HepG2 (cell line): ENCODE measurements at regions not wholly inside any gene's neighbourhood (a gene's known extent, or its start where the extent isn't known, plus 50 kb on each side); places are given as distances from the start of the nearest gene placed in this dataset.

Source experiments
- AHR ChIP-seq: IDR thresholded peaks from 2 replicates; pipeline ENCODE4 v1.6.1; 2018; ENCODE audit warnings: missing genetic modification reagents, missing compliant biosample characterization
- ARNT ChIP-seq: fragments of 450-650 bp; IDR thresholded peaks from 2 replicates; pipeline ENCODE4 v1.6.1; 2017
- FOXK2 ChIP-seq: fragments of 450-650 bp; IDR thresholded peaks from 2 replicates; pipeline ENCODE4 v1.6.1; 2016
- HMGXB3 ChIP-seq: sonication (generic); formaldehyde crosslinking; IDR thresholded peaks from 2 replicates; pipeline ENCODE4 v1.4.0; 2020; ENCODE audit warnings: missing genetic modification reagents, borderline replicate concordance
- KLF9 ChIP-seq: IDR thresholded peaks from 2 replicates; pipeline ENCODE4 v1.6.1; 2016; ENCODE audit warnings: low read depth
- REXO4 ChIP-seq: sonication (generic); formaldehyde crosslinking; IDR thresholded peaks from 2 replicates; pipeline ENCODE4 v1.8.0; 2022; ENCODE audit warnings: missing genetic modification reagents, mild to moderate bottlenecking, borderline replicate concordance
- SPEN ChIP-seq: sonication (generic); formaldehyde crosslinking; IDR thresholded peaks from 2 replicates; pipeline ENCODE4 v1.5.1; 2020; ENCODE audit warnings: low read depth, mild to moderate bottlenecking, missing genetic modification reagents
- ZFP37 ChIP-seq: sonication (generic); formaldehyde crosslinking; IDR thresholded peaks from 2 replicates; pipeline ENCODE4 v1.4.0; 2020; ENCODE audit warnings: missing genetic modification reagents, borderline replicate concordance
- ZMYM2 ChIP-seq: sonication (generic); formaldehyde crosslinking; IDR thresholded peaks from 2 replicates; pipeline ENCODE4 v1.8.0; 2022; ENCODE audit warnings: mild to moderate bottlenecking, missing genetic modification reagents
- ZNF281 ChIP-seq: sonication (generic); formaldehyde crosslinking; IDR thresholded peaks from 2 replicates; pipeline ENCODE4 v1.4.0; 2020; ENCODE audit warnings: missing genetic modification reagents, borderline replicate concordance
- ZNF609 ChIP-seq: sonication (generic); formaldehyde crosslinking; IDR thresholded peaks from 2 replicates; pipeline ENCODE4 v1.4.0; 2020; ENCODE audit warnings: mild to moderate bottlenecking, missing genetic modification reagents, borderline replicate concordance

GRCh38 chr10:1853801-1854200 is 116.5 kb upstream of the ADARB2 start (continued):
- no peak for TF ChIP-seq ZNF609
- no peak for TF ChIP-seq SPEN (CRISPR knock-in tag)
- TF ChIP-seq AHR: no peak
- TF ChIP-seq HMGXB3 (CRISPR knock-in tag): no peak
- no peak for TF ChIP-seq REXO4 (CRISPR knock-in tag)
- no peak for TF ChIP-seq ZNF281 (CRISPR knock-in tag)
- no peak for TF ChIP-seq ZFP37 (CRISPR knock-in tag)
- TF ChIP-seq ZMYM2 (CRISPR knock-in tag): no peak
- no peak for TF ChIP-seq ARNT
- no peak for TF ChIP-seq KLF9 (CRISPR knock-in tag)
- no peak for TF ChIP-seq FOXK2
